HG02870 (cell line): ENCODE measurements at regions not wholly inside any gene's neighbourhood (a gene's known extent, or its start where the extent isn't known, plus 50 kb on each side); places are given as distances from the start of the nearest gene placed in this dataset.
"Not testable (repeated sequence)": the region's sequence is repeated elsewhere in the genome, so short reads cannot be mapped to it uniquely, and the experiment has no call there.

Experiments
- ATAC-seq: cut with Tn5 transposase; IDR thresholded peaks from one replicate; pipeline ENCODE4 v1.9.1; 2021; ENCODE audit warnings: mild to moderate bottlenecking, moderate library complexity; ENCODE audit not compliant: unreplicated experiment

GRCh38 chr21:21996891-21997290 is 998.7 kb downstream of the NCAM2 start:
- no peak for ATAC-seq

GRCh38 chr21:21997390-21998333 is 999.5 kb downstream of the NCAM2 start:
- no peak for ATAC-seq

GRCh38 chr21:22019766-22020165 is 1021.6 kb downstream of the NCAM2 start:
- no peak for ATAC-seq

- no peak for ATAC-seq
Measured at GRCh38 chr21:22020221-22020620, 1022.0 kb downstream of the NCAM2 start.

GRCh38 chr21:22023896-22024295 is 1025.7 kb downstream of the NCAM2 start:
- ATAC-seq: not testable (repeated sequence)

- no peak for ATAC-seq
Measured at GRCh38 chr21:22044431-22044830, 1046.2 kb downstream of the NCAM2 start.

- no peak for ATAC-seq
Measured at GRCh38 chr21:22046576-22046975, 1048.4 kb downstream of the NCAM2 start.

GRCh38 chr21:22056904-22057303 is 1058.7 kb downstream of the NCAM2 start:
- no peak for ATAC-seq

- no peak for ATAC-seq
Measured at GRCh38 chr21:22062472-22063139, 1064.4 kb downstream of the NCAM2 start.

- ATAC-seq: no peak
Measured at GRCh38 chr21:22063140-22063539, 1064.9 kb downstream of the NCAM2 start.

- no peak for ATAC-seq
Measured at GRCh38 chr21:22076471-22076870, 1078.3 kb downstream of the NCAM2 start.

- ATAC-seq: no peak
Measured at GRCh38 chr21:22083899-22084298, 1085.7 kb downstream of the NCAM2 start.

GRCh38 chr21:22096314-22096713 is 1098.1 kb downstream of the NCAM2 start:
- ATAC-seq: no peak

GRCh38 chr21:22106720-22107410 is 1108.7 kb downstream of the NCAM2 start:
- ATAC-seq: no peak

- ATAC-seq: no peak
Measured at GRCh38 chr21:22115746-22116145, 1117.5 kb downstream of the NCAM2 start.

GRCh38 chr21:22120616-22121266 is 1122.5 kb downstream of the NCAM2 start:
- ATAC-seq: no peak

GRCh38 chr21:22125581-22125980 is 1127.4 kb downstream of the NCAM2 start:
- ATAC-seq: no peak

- no peak for ATAC-seq
Measured at GRCh38 chr21:22128671-22129070, 1130.5 kb downstream of the NCAM2 start.

GRCh38 chr21:22132358-22133071 is 1134.3 kb downstream of the NCAM2 start:
- no peak for ATAC-seq

GRCh38 chr21:22136740-22137139 is 1138.5 kb downstream of the NCAM2 start:
- no peak for ATAC-seq
